ENCODE measurements at regions not wholly inside any gene's neighbourhood (a gene's known extent, or its start where the extent isn't known, plus 50 kb on each side); places are given as distances from the start of the nearest gene placed in this dataset.

DNA sequence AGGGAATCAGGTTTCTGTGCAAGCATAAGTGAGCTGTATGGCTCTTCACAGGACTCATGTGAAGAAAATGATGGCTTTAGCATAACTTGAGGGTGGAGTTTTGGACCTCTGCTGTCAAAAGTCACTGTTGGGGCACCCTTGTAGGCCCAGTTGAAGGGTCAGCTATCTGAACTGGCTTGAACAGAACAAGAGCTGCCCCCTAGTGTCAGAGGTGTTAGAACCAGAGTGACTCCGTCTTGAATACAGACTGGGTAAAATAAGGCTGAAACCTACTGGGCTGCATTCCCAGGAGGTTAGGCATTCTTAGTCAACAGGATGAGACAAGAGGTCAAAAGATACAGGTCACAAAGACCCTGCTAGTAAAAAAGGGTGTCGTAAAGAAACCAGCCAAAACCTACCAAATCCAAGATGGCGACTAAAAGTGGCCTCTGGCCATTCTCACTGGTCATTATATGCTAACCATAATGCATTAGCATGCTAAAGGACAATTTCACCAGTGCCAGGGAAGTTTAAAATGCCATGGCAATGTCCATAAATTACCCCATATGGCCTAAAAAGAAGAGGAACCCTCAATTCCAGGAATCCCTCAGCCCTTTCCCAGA, 484.0 kb upstream of the ERCC4 start:
- peak; percentile 35 for FAIRE-seq
- WGBS (ENCODE audit: insufficient coverage, low coverage, missing lambda C conversion rate) = 3% methylated on average over 3 of the region's 3 CpGs
- no TSS peak for BruUV-seq (replicated peaks)

More for the DNA sequence above, 484.0 kb upstream of the ERCC4 start:
- H3K27ac ChIP-seq (ENCODE audit: extremely low read depth, low read depth, low read length) = no peak overlapping the region
- no peak overlapping the region for H2AFZ ChIP-seq (ENCODE audit: low read depth, low read length)
- in situ Hi-C loops (cut with MboI) (no loop called here), intact Hi-C loops (cut with micrococcal nuclease) (no loop called here)
- no peak overlapping the region for H3K4me2 ChIP-seq (ENCODE audit: insufficient read depth, low read length)
- H4K20me1 ChIP-seq (replicated peaks; ENCODE audit: control insufficient read depth, insufficient read depth, low read length) = no peaks in the 10 kb centered on the region
- H3K27me3 ChIP-seq (ENCODE audit: control insufficient read depth in 2 of 2, insufficient read depth in 2 of 2, low read length in 2 of 2) = no peaks in the 10 kb centered on the region
- no peaks in the 10 kb centered on the region for H3K9me3 ChIP-seq (replicated peaks; ENCODE audit: control insufficient read depth, insufficient read depth, low read depth, low read length)
- no peaks in the 10 kb centered on the region for H3K9me1 ChIP-seq (ENCODE audit: control insufficient read depth, insufficient read depth, low read length)
- TF ChIP-seq CBFB (CRISPR knock-in tag; IDR thresholded peaks at IDR 0.05) (no peak), EGR1 (conservative IDR thresholded peaks at IDR 0.05) (no peak), RAD21 (CRISPR knock-in tag; conservative IDR thresholded peaks at IDR 0.05 in 1 of 2, IDR thresholded peaks at IDR 0.05 in 1 of 2) (peak in 1 of 2 experiments; percentile 32; a peak in 1 of 4 replicates)
- TF ChIP-seq, protein P1, sequence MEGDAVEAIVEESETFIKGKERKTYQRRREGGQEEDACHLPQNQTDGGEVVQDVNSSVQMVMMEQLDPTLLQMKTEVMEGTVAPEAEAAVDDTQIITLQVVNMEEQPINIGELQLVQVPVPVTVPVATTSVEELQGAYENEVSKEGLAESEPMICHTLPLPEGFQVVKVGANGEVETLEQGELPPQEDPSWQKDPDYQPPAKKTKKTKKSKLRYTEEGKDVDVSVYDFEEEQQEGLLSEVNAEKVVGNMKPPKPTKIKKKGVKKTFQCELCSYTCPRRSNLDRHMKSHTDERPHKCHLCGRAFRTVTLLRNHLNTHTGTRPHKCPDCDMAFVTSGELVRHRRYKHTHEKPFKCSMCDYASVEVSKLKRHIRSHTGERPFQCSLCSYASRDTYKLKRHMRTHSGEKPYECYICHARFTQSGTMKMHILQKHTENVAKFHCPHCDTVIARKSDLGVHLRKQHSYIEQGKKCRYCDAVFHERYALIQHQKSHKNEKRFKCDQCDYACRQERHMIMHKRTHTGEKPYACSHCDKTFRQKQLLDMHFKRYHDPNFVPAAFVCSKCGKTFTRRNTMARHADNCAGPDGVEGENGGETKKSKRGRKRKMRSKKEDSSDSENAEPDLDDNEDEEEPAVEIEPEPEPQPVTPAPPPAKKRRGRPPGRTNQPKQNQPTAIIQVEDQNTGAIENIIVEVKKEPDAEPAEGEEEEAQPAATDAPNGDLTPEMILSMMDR (IDR thresholded peaks at IDR 0.05 in 2 of 3, conservative IDR thresholded peaks at IDR 0.05 in 1 of 3; ENCODE audit: insufficient read depth in 2 of 3, low read depth in 1 of 3, low read length in 3 of 3) = peak; percentile 16 to 28 (median 25); a peak in 2 of 6 replicates
- TF ChIP-seq, protein P2, sequence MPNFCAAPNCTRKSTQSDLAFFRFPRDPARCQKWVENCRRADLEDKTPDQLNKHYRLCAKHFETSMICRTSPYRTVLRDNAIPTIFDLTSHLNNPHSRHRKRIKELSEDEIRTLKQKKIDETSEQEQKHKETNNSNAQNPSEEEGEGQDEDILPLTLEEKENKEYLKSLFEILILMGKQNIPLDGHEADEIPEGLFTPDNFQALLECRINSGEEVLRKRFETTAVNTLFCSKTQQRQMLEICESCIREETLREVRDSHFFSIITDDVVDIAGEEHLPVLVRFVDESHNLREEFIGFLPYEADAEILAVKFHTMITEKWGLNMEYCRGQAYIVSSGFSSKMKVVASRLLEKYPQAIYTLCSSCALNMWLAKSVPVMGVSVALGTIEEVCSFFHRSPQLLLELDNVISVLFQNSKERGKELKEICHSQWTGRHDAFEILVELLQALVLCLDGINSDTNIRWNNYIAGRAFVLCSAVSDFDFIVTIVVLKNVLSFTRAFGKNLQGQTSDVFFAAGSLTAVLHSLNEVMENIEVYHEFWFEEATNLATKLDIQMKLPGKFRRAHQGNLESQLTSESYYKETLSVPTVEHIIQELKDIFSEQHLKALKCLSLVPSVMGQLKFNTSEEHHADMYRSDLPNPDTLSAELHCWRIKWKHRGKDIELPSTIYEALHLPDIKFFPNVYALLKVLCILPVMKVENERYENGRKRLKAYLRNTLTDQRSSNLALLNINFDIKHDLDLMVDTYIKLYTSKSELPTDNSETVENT (CRISPR knock-in tag; IDR thresholded peaks at IDR 0.05) = no peak
- ChIA-PET CTCF (ENCODE audit: low intra/inter-chr PET ratio) (no interaction called here), POLR2A (no interaction called here)
- ATAC-seq (no peak), DNase-seq (ENCODE audit: extremely low read depth in 1 of 4, low spot score in 3 of 4) (peak in 1 of 4 experiments; percentile 20)
- no peaks in the 10 kb centered on the region for H3K79me2 ChIP-seq (ENCODE audit: control insufficient read depth, insufficient read depth, low read length)
- no peaks in the 10 kb centered on the region for H3K4me1 ChIP-seq (replicated peaks in 1 of 2; ENCODE audit: control insufficient read depth in 2 of 2, insufficient read depth in 2 of 2, low read length in 2 of 2)
- H3K9ac ChIP-seq (ENCODE audit: insufficient read depth in 1 of 2, low read depth in 2 of 2, low read length in 2 of 2) = no peak overlapping the region
- H3K36me3 ChIP-seq (ENCODE audit: control insufficient read depth, insufficient read depth, low read length) = no peaks in the 10 kb centered on the region
- H3K4me3 ChIP-seq = no peak overlapping the region
